ENCODE measurements at regions not wholly inside any gene's neighbourhood (a gene's known extent, or its start where the extent isn't known, plus 50 kb on each side); places are given as distances from the start of the nearest gene placed in this dataset.

- 55% methylated on average over 5 of the region's 5 CpGs for WGBS (ENCODE audit: low lambda C conversion rate, missing lambda C conversion rate)
- H3K36me3 ChIP-seq (replicated peaks; ENCODE audit: insufficient read depth, low read depth), result no peaks in the 10 kb centered on the region
- H3K4me3 ChIP-seq, result no peak overlapping the region
- no peaks in the 10 kb centered on the region for H3K4me1 ChIP-seq (ENCODE audit: insufficient read depth)
- no peaks in the 10 kb centered on the region for H3K27me3 ChIP-seq
- no peak for DNase-seq (ENCODE audit: low spot score)
- no peak overlapping the region for H3K27ac ChIP-seq
- no peak for TF ChIP-seq EZH2phosphoT487 (IDR thresholded peaks at IDR 0.05; ENCODE audit: low read depth, severe bottlenecking, unreplicated experiment)
- TF ChIP-seq EZH2 (IDR thresholded peaks at IDR 0.05; ENCODE audit: borderline replicate concordance), result no peak
- TF ChIP-seq CTCF (IDR thresholded peaks at IDR 0.05; ENCODE audit: poor library complexity), result no peak
- H2AFZ ChIP-seq, result no peak overlapping the region
- peak overlapping the region; percentile 32 for H3K4me2 ChIP-seq
- no peaks in the 10 kb centered on the region for H3K9me3 ChIP-seq (ENCODE audit: low read depth)
- H3K79me2 ChIP-seq, result no peaks in the 10 kb centered on the region
- H3K9me2 ChIP-seq (replicated peaks; ENCODE audit: insufficient read depth), result no peaks in the 10 kb centered on the region
- H4K20me1 ChIP-seq (ENCODE audit: insufficient read depth, poor library complexity, severe bottlenecking), result no peaks in the 10 kb centered on the region
These were observed 250.0 kb downstream of the DSEL start for GRCh38 chr18:67266246-67267237.

- Histone ChIP-seq H3K79me2 (no peaks in the 10 kb centered on the region), H4K20me1 (ENCODE audit: insufficient read depth, poor library complexity, severe bottlenecking) (no peaks in the 10 kb centered on the region), H3K4me3 (no peak overlapping the region), H3K9me2 (replicated peaks; ENCODE audit: insufficient read depth) (no peaks in the 10 kb centered on the region), H3K4me1 (ENCODE audit: insufficient read depth) (no peaks in the 10 kb centered on the region), H3K9me3 (ENCODE audit: low read depth) (no peaks in the 10 kb centered on the region), H3K27me3 (no peaks in the 10 kb centered on the region), H3K27ac (no peak overlapping the region), H3K4me2 (no peak overlapping the region), H3K36me3 (replicated peaks; ENCODE audit: insufficient read depth, low read depth) (no peaks in the 10 kb centered on the region), H2AFZ (no peak overlapping the region)
- DNase-seq (ENCODE audit: low spot score), result peak; percentile 6
- WGBS (ENCODE audit: low lambda C conversion rate, missing lambda C conversion rate), result 78% methylated on average over 5 of the region's 5 CpGs
- TF ChIP-seq CTCF (IDR thresholded peaks at IDR 0.05; ENCODE audit: poor library complexity) (no peak), EZH2phosphoT487 (IDR thresholded peaks at IDR 0.05; ENCODE audit: low read depth, severe bottlenecking, unreplicated experiment) (no peak), EZH2 (IDR thresholded peaks at IDR 0.05; ENCODE audit: borderline replicate concordance) (no peak)
These were observed 250.9 kb downstream of the DSEL start for GRCh38 chr18:67265464-67266245.

- no peak for TF ChIP-seq CTCF (IDR thresholded peaks at IDR 0.05; ENCODE audit: poor library complexity)
- TF ChIP-seq EZH2 (IDR thresholded peaks at IDR 0.05; ENCODE audit: borderline replicate concordance), result no peak
- no peak for TF ChIP-seq EZH2phosphoT487 (IDR thresholded peaks at IDR 0.05; ENCODE audit: low read depth, severe bottlenecking, unreplicated experiment)
- DNase-seq (ENCODE audit: low spot score), result no peak
- Histone ChIP-seq H3K4me1 (ENCODE audit: insufficient read depth) (no peaks in the 10 kb centered on the region), H3K9me2 (replicated peaks; ENCODE audit: insufficient read depth) (no peaks in the 10 kb centered on the region), H3K27ac (no peak overlapping the region), H3K4me3 (no peak overlapping the region), H3K9me3 (ENCODE audit: low read depth) (no peaks in the 10 kb centered on the region), H3K79me2 (no peaks in the 10 kb centered on the region), H4K20me1 (ENCODE audit: insufficient read depth, poor library complexity, severe bottlenecking) (no peaks in the 10 kb centered on the region), H2AFZ (no peak overlapping the region), H3K4me2 (no peak overlapping the region), H3K36me3 (replicated peaks; ENCODE audit: insufficient read depth, low read depth) (no peaks in the 10 kb centered on the region), H3K27me3 (no peaks in the 10 kb centered on the region)
- WGBS (ENCODE audit: low lambda C conversion rate, missing lambda C conversion rate), result 87% methylated on average over 3 of the region's 3 CpGs
These were observed 254.5 kb downstream of the DSEL start for GRCh38 chr18:67261931-67262552.

All from hepatocyte (in vitro differentiated cells).